ENCODE measurements at regions not wholly inside any gene's neighbourhood (a gene's known extent, or its start where the extent isn't known, plus 50 kb on each side); places are given as distances from the start of the nearest gene placed in this dataset.

- Histone ChIP-seq H3K9ac (ENCODE audit: insufficient read depth, low read length) (no peak overlapping the region), H3K27me3 (ENCODE audit: control insufficient read depth, insufficient read depth, low read length) (no peaks in the 10 kb centered on the region), H2AFZ (ENCODE audit: low read length) (no peak overlapping the region), H3K27ac (ENCODE audit: insufficient read depth, low read length) (no peak overlapping the region), H3K4me1 (ENCODE audit: control insufficient read depth, extremely low read depth, insufficient read depth, low read length) (no peaks in the 10 kb centered on the region), H4K20me1 (ENCODE audit: control insufficient read depth, extremely low read depth, insufficient read depth, low read length) (no peaks in the 10 kb centered on the region), H3K4me2 (ENCODE audit: extremely low read depth, insufficient read depth, low read length) (no peak overlapping the region), H3K79me2 (ENCODE audit: control insufficient read depth, insufficient read depth, low read length) (no peaks in the 10 kb centered on the region), H3K9me3 (ENCODE audit: control insufficient read depth, insufficient read depth, low read depth, low read length) (no peaks in the 10 kb centered on the region), H3K36me3 (ENCODE audit: control insufficient read depth, insufficient read depth, low read length) (no peaks in the 10 kb centered on the region), H3K4me3 (replicated peaks in 1 of 4; ENCODE audit: control extremely low read depth in 1 of 4, insufficient read depth in 1 of 4, low read depth in 3 of 4, low read length in 4 of 4) (no peak overlapping the region)
- no peak for DNase-seq (ENCODE audit: low read depth in 2 of 2)
- no peak for TF ChIP-seq CTCF (conservative IDR thresholded peaks at IDR 0.05 in 1 of 2, IDR thresholded peaks at IDR 0.05 in 1 of 2; ENCODE audit: low read depth in 1 of 2, low read length in 2 of 2)
- TF ChIP-seq EZH2 (IDR thresholded peaks at IDR 0.05; ENCODE audit: low read length, missing control alignments): no peak
Measured at GRCh38 chr6:15150207-15150606, 95.7 kb upstream of the JARID2 start.

- TF ChIP-seq EZH2 (IDR thresholded peaks at IDR 0.05; ENCODE audit: low read length, missing control alignments) (no peak), CTCF (conservative IDR thresholded peaks at IDR 0.05 in 1 of 2, IDR thresholded peaks at IDR 0.05 in 1 of 2; ENCODE audit: low read depth in 1 of 2, low read length in 2 of 2) (no peak)
- no peak overlapping the region for H3K27ac ChIP-seq (ENCODE audit: insufficient read depth, low read length)
- no peaks in the 10 kb centered on the region for H3K4me1 ChIP-seq (ENCODE audit: control insufficient read depth, extremely low read depth, insufficient read depth, low read length)
- no peak for DNase-seq (ENCODE audit: low read depth in 2 of 2)
- H4K20me1 ChIP-seq (ENCODE audit: control insufficient read depth, extremely low read depth, insufficient read depth, low read length): no peaks in the 10 kb centered on the region
- H3K4me2 ChIP-seq (ENCODE audit: extremely low read depth, insufficient read depth, low read length): no peak overlapping the region
- H2AFZ ChIP-seq (ENCODE audit: low read length): no peak overlapping the region
- H3K4me3 ChIP-seq (replicated peaks in 1 of 4; ENCODE audit: control extremely low read depth in 1 of 4, insufficient read depth in 1 of 4, low read depth in 3 of 4, low read length in 4 of 4): no peak overlapping the region
- H3K9ac ChIP-seq (ENCODE audit: insufficient read depth, low read length): no peak overlapping the region
- no peaks in the 10 kb centered on the region for H3K27me3 ChIP-seq (ENCODE audit: control insufficient read depth, insufficient read depth, low read length)
- H3K79me2 ChIP-seq (ENCODE audit: control insufficient read depth, insufficient read depth, low read length): no peaks in the 10 kb centered on the region
- H3K9me3 ChIP-seq (ENCODE audit: control insufficient read depth, insufficient read depth, low read depth, low read length): no peaks in the 10 kb centered on the region
- H3K36me3 ChIP-seq (ENCODE audit: control insufficient read depth, insufficient read depth, low read length): no peaks in the 10 kb centered on the region
Measured at GRCh38 chr6:15152700-15153099, 93.2 kb upstream of the JARID2 start.

- no peak overlapping the region for H3K27ac ChIP-seq (ENCODE audit: insufficient read depth, low read length)
- no peak for DNase-seq (ENCODE audit: low read depth in 2 of 2)
- no peaks in the 10 kb centered on the region for H3K36me3 ChIP-seq (ENCODE audit: control insufficient read depth, insufficient read depth, low read length)
- no peak overlapping the region for H3K4me3 ChIP-seq (replicated peaks in 1 of 4; ENCODE audit: control extremely low read depth in 1 of 4, insufficient read depth in 1 of 4, low read depth in 3 of 4, low read length in 4 of 4)
- no peak for TF ChIP-seq EZH2 (IDR thresholded peaks at IDR 0.05; ENCODE audit: low read length, missing control alignments)
- TF ChIP-seq CTCF (conservative IDR thresholded peaks at IDR 0.05 in 1 of 2, IDR thresholded peaks at IDR 0.05 in 1 of 2; ENCODE audit: low read depth in 1 of 2, low read length in 2 of 2): no peak
- H3K9ac ChIP-seq (ENCODE audit: insufficient read depth, low read length): no peak overlapping the region
- no peaks in the 10 kb centered on the region for H4K20me1 ChIP-seq (ENCODE audit: control insufficient read depth, extremely low read depth, insufficient read depth, low read length)
- no peak overlapping the region for H3K4me2 ChIP-seq (ENCODE audit: extremely low read depth, insufficient read depth, low read length)
- H3K27me3 ChIP-seq (ENCODE audit: control insufficient read depth, insufficient read depth, low read length): no peaks in the 10 kb centered on the region
- H2AFZ ChIP-seq (ENCODE audit: low read length): no peak overlapping the region
- H3K79me2 ChIP-seq (ENCODE audit: control insufficient read depth, insufficient read depth, low read length): no peaks in the 10 kb centered on the region
- no peaks in the 10 kb centered on the region for H3K4me1 ChIP-seq (ENCODE audit: control insufficient read depth, extremely low read depth, insufficient read depth, low read length)
- no peaks in the 10 kb centered on the region for H3K9me3 ChIP-seq (ENCODE audit: control insufficient read depth, insufficient read depth, low read depth, low read length)
Measured at GRCh38 chr6:15153191-15153590, 92.7 kb upstream of the JARID2 start.
